ENCODE measurements at regions not wholly inside any gene's neighbourhood (a gene's known extent, or its start where the extent isn't known, plus 50 kb on each side); places are given as distances from the start of the nearest gene placed in this dataset.
"Not testable (repeated sequence)": the region's sequence is repeated elsewhere in the genome, so short reads cannot be mapped to it uniquely, and the experiment has no call there.

GRCh38 chr6:4262526-4262925, 127.2 kb upstream of the ECI2 start:
- no peak for DNase-seq (ENCODE audit: low spot score)

GRCh38 chr6:4259391-4259790, 124.0 kb upstream of the ECI2 start:
- DNase-seq (ENCODE audit: low spot score) = no peak

GRCh38 chr6:4258733-4259132, 123.4 kb upstream of the ECI2 start:
- DNase-seq (ENCODE audit: low spot score) = no peak

- no peak for DNase-seq (ENCODE audit: low spot score)
Observed at GRCh38 chr6:4256969-4257368, 121.6 kb upstream of the ECI2 start.

- DNase-seq (ENCODE audit: low spot score) = no peak
Observed at GRCh38 chr6:4253604-4254231, 118.3 kb upstream of the ECI2 start.

- DNase-seq (ENCODE audit: low spot score) = not testable (repeated sequence)
Observed at GRCh38 chr6:4252445-4252844, 117.1 kb upstream of the ECI2 start.

GRCh38 chr6:4250645-4251044, 115.3 kb upstream of the ECI2 start:
- no peak for DNase-seq (ENCODE audit: low spot score)

- DNase-seq (ENCODE audit: low spot score) = not testable (repeated sequence)
Observed at GRCh38 chr6:4243832-4244231, 108.5 kb upstream of the ECI2 start.

- DNase-seq (ENCODE audit: low spot score) = no peak
Observed at GRCh38 chr6:4243237-4243636, 107.9 kb upstream of the ECI2 start.

- no peak for DNase-seq (ENCODE audit: low spot score)
Observed at GRCh38 chr6:4242601-4243000, 107.2 kb upstream of the ECI2 start.

- no peak for DNase-seq (ENCODE audit: low spot score)
Observed at GRCh38 chr6:4240148-4240547, 104.8 kb upstream of the ECI2 start.

GRCh38 chr6:4225161-4225872, 89.9 kb upstream of the ECI2 start:
- DNase-seq (ENCODE audit: low spot score) = peak; percentile 49

GRCh38 chr6:4224067-4224978, 88.9 kb upstream of the ECI2 start:
- DNase-seq (ENCODE audit: low spot score) = no peak

- DNase-seq (ENCODE audit: low spot score) = no peak
Observed at GRCh38 chr6:4220558-4220957, 85.2 kb upstream of the ECI2 start.

GRCh38 chr6:4218619-4219317, 83.4 kb upstream of the ECI2 start:
- not testable (repeated sequence) for DNase-seq (ENCODE audit: low spot score)

- DNase-seq (ENCODE audit: low spot score) = no peak
Observed at GRCh38 chr6:4212588-4212987, 77.2 kb upstream of the ECI2 start.

- peak; percentile 63 for DNase-seq (ENCODE audit: low spot score)
Observed at GRCh38 chr6:4210629-4211419, 75.4 kb upstream of the ECI2 start.

- no peak for DNase-seq (ENCODE audit: low spot score)
Observed at GRCh38 chr6:4209196-4209595, 73.8 kb upstream of the ECI2 start.

- no peak for DNase-seq (ENCODE audit: low spot score)
Observed at GRCh38 chr6:4208158-4208557, 72.8 kb upstream of the ECI2 start.

- DNase-seq (ENCODE audit: low spot score) = not testable (repeated sequence)
Observed at GRCh38 chr6:4203642-4204417, 68.5 kb upstream of the ECI2 start.

GRCh38 chr6:4192627-4193026, 57.3 kb upstream of the ECI2 start:
- DNase-seq (ENCODE audit: low spot score) = no peak

Data from ecto neural progenitor cell (in vitro differentiated cells).